ENCODE measurements at regions not wholly inside any gene's neighbourhood (a gene's known extent, or its start where the extent isn't known, plus 50 kb on each side); places are given as distances from the start of the nearest gene placed in this dataset.

DNA sequence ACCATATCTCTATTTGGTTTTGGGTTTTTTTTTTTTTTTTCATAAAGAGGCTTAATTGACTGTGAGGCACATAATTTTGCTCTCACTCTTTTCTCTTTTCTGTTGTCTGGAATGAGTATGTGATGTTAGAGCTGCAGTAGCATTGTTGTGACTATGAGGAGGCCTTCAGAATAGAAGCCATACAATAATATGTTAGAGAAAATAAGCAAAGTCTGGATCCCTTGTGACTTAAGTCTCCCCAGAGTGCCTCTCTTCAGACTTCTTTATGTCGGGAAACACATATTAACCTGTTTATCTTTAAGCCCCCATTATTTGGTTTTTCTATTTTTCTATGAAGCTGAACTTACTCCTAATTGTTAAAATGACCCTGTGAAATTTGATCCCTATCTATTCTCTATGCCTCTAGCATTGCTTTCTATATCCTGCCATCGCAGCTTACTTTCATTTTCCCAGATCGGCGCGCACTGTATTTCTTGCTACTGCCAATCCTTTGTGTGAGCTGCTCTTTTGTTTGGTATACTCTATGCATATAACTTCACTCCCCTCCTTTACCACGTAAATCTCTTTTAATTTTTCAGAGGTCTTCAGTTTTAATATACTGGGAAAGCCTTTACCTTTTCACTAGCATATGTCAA lies 372.5 kb upstream of the KCNN2 start:
- H3K36me3 ChIP-seq: no peaks in the 10 kb centered on the region
- intact Hi-C loops (cut with DNase I): no loop called here
- no peak for ATAC-seq
- DNase-seq: no peak
- no peaks in the 10 kb centered on the region for H3K9me3 ChIP-seq
- WGBS (ENCODE audit: insufficient coverage, low coverage, low lambda C conversion rate, missing lambda C conversion rate): 68% methylated on average over 6 of the region's 6 CpGs
- TF ChIP-seq POLR2A (IDR thresholded peaks at IDR 0.05): no peak
- no peak for TF ChIP-seq CTCF (IDR thresholded peaks at IDR 0.05)
- H3K4me1 ChIP-seq: no peaks in the 10 kb centered on the region
- no peak overlapping the region for H3K27ac ChIP-seq
- no peak overlapping the region for H3K4me3 ChIP-seq
- H3K27me3 ChIP-seq: no peaks in the 10 kb centered on the region

- intact Hi-C loops (cut with DNase I): loop anchor here in 1 of 2 donors (5.0 kb wide), 1 partner anchor 283 kb away; no protein-coding TSS in a partner anchor
- Histone ChIP-seq H3K36me3 (no peaks in the 10 kb centered on the region), H3K4me3 (no peak overlapping the region), H3K27me3 (no peaks in the 10 kb centered on the region), H3K27ac (no peak overlapping the region), H3K4me1 (no peaks in the 10 kb centered on the region), H3K9me3 (no peaks in the 10 kb centered on the region)
- no peak for TF ChIP-seq CTCF (IDR thresholded peaks at IDR 0.05)
- TF ChIP-seq POLR2A (IDR thresholded peaks at IDR 0.05): no peak
- no peak for DNase-seq
- no peak for ATAC-seq
Observed at GRCh38 chr5:113989913-113990305, 372.0 kb upstream of the KCNN2 start.

DNA sequence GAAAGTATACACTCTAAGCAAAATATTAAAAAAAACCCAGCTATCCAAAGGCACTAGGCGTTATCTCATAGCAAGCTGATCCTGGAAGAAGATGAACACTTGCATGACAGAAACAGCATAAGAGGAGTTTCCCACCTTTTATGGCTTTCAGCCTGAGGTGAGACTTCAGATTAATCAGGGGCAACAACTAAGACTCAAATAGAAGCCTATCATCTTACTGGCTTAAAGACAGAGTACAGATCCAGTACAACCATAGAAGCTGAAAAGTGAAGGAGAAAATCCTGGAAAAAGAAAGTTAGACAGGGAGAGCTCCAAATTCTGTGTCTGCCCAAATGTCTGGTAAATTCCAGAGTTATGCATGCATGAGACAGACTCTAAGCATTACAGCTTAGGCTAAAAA lies 360.8 kb upstream of the KCNN2 start:
- no peak overlapping the region for H3K27ac ChIP-seq
- no peak for TF ChIP-seq POLR2A (IDR thresholded peaks at IDR 0.05)
- no peak for TF ChIP-seq CTCF (IDR thresholded peaks at IDR 0.05)
- no peaks in the 10 kb centered on the region for H3K27me3 ChIP-seq
- H3K4me1 ChIP-seq: no peaks in the 10 kb centered on the region
- ATAC-seq (no peak), DNase-seq (no peak)
- H3K4me3 ChIP-seq: no peak overlapping the region
- no peaks in the 10 kb centered on the region for H3K36me3 ChIP-seq
- WGBS (ENCODE audit: insufficient coverage, low coverage, low lambda C conversion rate, missing lambda C conversion rate): 13% methylated on average over 1 of the region's 1 CpG
- no peaks in the 10 kb centered on the region for H3K9me3 ChIP-seq
- intact Hi-C loops (cut with DNase I): no loop called here

- Histone ChIP-seq H3K36me3 (no peaks in the 10 kb centered on the region), H3K27ac (no peak overlapping the region), H3K4me3 (no peak overlapping the region), H3K9me3 (no peaks in the 10 kb centered on the region), H3K4me1 (no peaks in the 10 kb centered on the region), H3K27me3 (no peaks in the 10 kb centered on the region)
- DNase-seq (no peak), ATAC-seq (no peak)
- no peak for TF ChIP-seq CTCF (IDR thresholded peaks at IDR 0.05)
- TF ChIP-seq POLR2A (IDR thresholded peaks at IDR 0.05): no peak
- WGBS (ENCODE audit: insufficient coverage, low coverage, low lambda C conversion rate, missing lambda C conversion rate): 31% methylated on average over 2 of the region's 2 CpGs
- intact Hi-C loops (cut with DNase I): no loop called here
Observed at GRCh38 chr5:114006582-114006981, 355.3 kb upstream of the KCNN2 start.

DNA sequence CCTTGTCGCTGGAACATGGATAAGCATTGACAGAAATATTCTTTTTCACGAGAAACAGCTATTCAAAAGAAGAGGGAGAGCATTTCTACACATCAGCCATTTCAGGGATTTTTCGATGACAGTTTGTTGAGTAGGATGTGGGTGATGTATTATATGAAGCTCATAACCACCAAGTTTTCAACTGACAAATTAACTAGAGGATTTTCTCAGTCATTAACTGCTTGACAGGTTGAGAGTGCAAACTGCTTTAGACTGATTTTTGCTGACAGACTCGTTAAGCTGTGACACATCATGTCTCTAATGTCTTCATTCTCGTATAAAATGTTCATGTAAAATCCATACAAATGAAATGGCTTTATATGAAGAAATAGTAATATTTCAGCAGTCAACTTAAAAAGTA lies 354.2 kb upstream of the KCNN2 start:
- H3K4me1 ChIP-seq: no peaks in the 10 kb centered on the region
- TF ChIP-seq CTCF (IDR thresholded peaks at IDR 0.05): no peak
- no peak for TF ChIP-seq POLR2A (IDR thresholded peaks at IDR 0.05)
- no peak overlapping the region for H3K27ac ChIP-seq
- no peak for ATAC-seq
- DNase-seq: no peak
- H3K4me3 ChIP-seq: no peak overlapping the region
- no peaks in the 10 kb centered on the region for H3K36me3 ChIP-seq
- no peaks in the 10 kb centered on the region for H3K9me3 ChIP-seq
- no peaks in the 10 kb centered on the region for H3K27me3 ChIP-seq
- WGBS (ENCODE audit: insufficient coverage, low coverage, low lambda C conversion rate, missing lambda C conversion rate): 30% methylated on average over 5 of the region's 5 CpGs
- intact Hi-C loops (cut with DNase I): no loop called here

All from right lobe of liver (tissue), 6 donors.